IPS-11a (cell line): ENCODE measurements at regions not wholly inside any gene's neighbourhood (a gene's known extent, or its start where the extent isn't known, plus 50 kb on each side); places are given as distances from the start of the nearest gene placed in this dataset.
"Not testable (repeated sequence)": the region's sequence is repeated elsewhere in the genome, so short reads cannot be mapped to it uniquely, and the experiment has no call there.

Experiments used
- H3K4me3 ChIP-seq: one replicate; pipeline ENCODE4 v1.5.1; 2013; ENCODE audit warnings: low read depth, low read length, control low read depth

- H3K4me3 ChIP-seq = no peak overlapping the region
Measured at GRCh38 chr6:92339936-92340640, 1079.3 kb downstream of the EPHA7 start.

GRCh38 chr6:92337571-92337970 is 1081.8 kb downstream of the EPHA7 start:
- H3K4me3 ChIP-seq = no peak overlapping the region

GRCh38 chr6:92329208-92329847 is 1090.0 kb downstream of the EPHA7 start:
- H3K4me3 ChIP-seq = no peak overlapping the region

GRCh38 chr6:92315312-92315711 is 1104.0 kb downstream of the EPHA7 start:
- no peak overlapping the region for H3K4me3 ChIP-seq

- H3K4me3 ChIP-seq = no peak overlapping the region
Measured at GRCh38 chr6:92297101-92297500, 1122.3 kb downstream of the EPHA7 start.

- H3K4me3 ChIP-seq = no peak overlapping the region
Measured at GRCh38 chr6:92292067-92292466, 1127.3 kb downstream of the EPHA7 start.

- H3K4me3 ChIP-seq = no peak overlapping the region
Measured at GRCh38 chr6:92289831-92290230, 1129.5 kb downstream of the EPHA7 start.

- H3K4me3 ChIP-seq = no peak overlapping the region
Measured at GRCh38 chr6:92281571-92282076, 1137.7 kb downstream of the EPHA7 start.

GRCh38 chr6:92275150-92275549 is 1144.2 kb downstream of the EPHA7 start:
- H3K4me3 ChIP-seq = no peak overlapping the region

GRCh38 chr6:92274588-92274987 is 1144.8 kb downstream of the EPHA7 start:
- H3K4me3 ChIP-seq = no peak overlapping the region

GRCh38 chr6:92273694-92274093 is 1145.7 kb downstream of the EPHA7 start:
- H3K4me3 ChIP-seq = no peak overlapping the region

GRCh38 chr6:92271091-92271490 is 1148.3 kb downstream of the EPHA7 start:
- H3K4me3 ChIP-seq = no peak overlapping the region

- H3K4me3 ChIP-seq = no peak overlapping the region
Measured at GRCh38 chr6:92270365-92270764, 1149.0 kb downstream of the EPHA7 start.

GRCh38 chr6:92267335-92267734 is 1152.0 kb downstream of the EPHA7 start:
- no peak overlapping the region for H3K4me3 ChIP-seq

GRCh38 chr6:92263864-92264263 is 1155.5 kb downstream of the EPHA7 start:
- no peak overlapping the region for H3K4me3 ChIP-seq

- H3K4me3 ChIP-seq = no peak overlapping the region
Measured at GRCh38 chr6:92259171-92259570, 1160.2 kb downstream of the EPHA7 start.

- no peak overlapping the region for H3K4me3 ChIP-seq
Measured at GRCh38 chr6:92243315-92243714, 1176.0 kb downstream of the EPHA7 start.

- H3K4me3 ChIP-seq = no peak overlapping the region
Measured at GRCh38 chr6:92231171-92231701, 1188.1 kb downstream of the EPHA7 start.

GRCh38 chr6:92219987-92220386 is 1199.4 kb downstream of the EPHA7 start:
- not testable (repeated sequence) for H3K4me3 ChIP-seq

GRCh38 chr6:92216717-92217116 is 1202.6 kb downstream of the EPHA7 start:
- no peak overlapping the region for H3K4me3 ChIP-seq

- no peak overlapping the region for H3K4me3 ChIP-seq
Measured at GRCh38 chr6:92201618-92202017, 1217.7 kb downstream of the EPHA7 start.

- H3K4me3 ChIP-seq = no peak overlapping the region
Measured at GRCh38 chr6:92196325-92196724, 1223.0 kb downstream of the EPHA7 start.
